AG04450 (cell line): ENCODE measurements at regions not wholly inside any gene's neighbourhood (a gene's known extent, or its start where the extent isn't known, plus 50 kb on each side); places are given as distances from the start of the nearest gene placed in this dataset.

Experiments
- CTCF ChIA-PET: fragments of 300-600, 350-600 bp; formaldehyde crosslinking; extraction: SDS; loops from one replicate; lab custom pipeline; 2022; ENCODE audit warnings: antibody characterized with exemption, inconsistent platforms; lab: Charles Lee
- POLR2A ChIA-PET: fragments of 350-600 bp; formaldehyde crosslinking; extraction: SDS; loops from one replicate; lab custom pipeline; 2021; ENCODE audit warnings: antibody characterized with exemption, inconsistent platforms; lab: Yijun Ruan, JAX
- DNase-seq: peaks from one replicate; pipeline ENCODE4 v3.0.0-alpha.2; 2011; ENCODE audit warnings: low read depth, low spot score
- H3K27ac ChIP-seq: one replicate; pipeline ENCODE4 v1.5.1; 2012; ENCODE audit warnings: low read depth, low read length, control low read depth
- H3K27me3 ChIP-seq: one replicate; pipeline ENCODE4 v1.6.0; 2012; ENCODE audit warnings: low read length; ENCODE audit not compliant: control insufficient read depth, insufficient read depth
- H3K4me3 ChIP-seq: 2 replicates; pipeline ENCODE4 v1.5.1; 2011; ENCODE audit warnings: mild to moderate bottlenecking, low read depth, low read length, control low read depth
- H3K9me3 ChIP-seq: 2 replicates; pipeline ENCODE4 v1.5.1; 2012; ENCODE audit warnings: low read length; ENCODE audit not compliant: control insufficient read depth, insufficient read depth
- CTCF ChIP-seq: IDR thresholded peaks from 2 replicates; pipeline ENCODE4 v1.5.1; 2011; ENCODE audit warnings: low read depth, low read length, control low read depth, inconsistent platforms

DNA sequence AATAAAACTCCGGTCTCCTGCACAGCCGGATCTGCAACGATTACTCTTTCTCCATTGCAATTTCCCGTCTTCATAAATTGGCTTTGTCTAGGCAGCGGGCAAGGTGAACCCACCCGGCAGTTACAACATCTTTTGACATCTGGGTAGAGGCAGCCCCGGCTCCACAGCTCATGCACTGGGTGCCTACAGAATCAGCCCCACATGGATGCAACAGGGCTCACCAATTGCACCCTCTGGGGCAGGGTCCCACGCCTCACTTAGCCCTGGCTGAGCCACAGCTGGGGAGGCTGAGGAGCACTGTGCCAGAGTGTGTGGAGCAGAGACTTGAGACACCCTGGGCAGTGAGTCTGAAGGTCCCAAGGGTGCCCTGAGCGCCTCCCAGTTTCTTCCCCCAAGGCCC lies 710.2 kb downstream of the TBC1D22A start:
- ChIA-PET POLR2A (no interaction called here), CTCF (no interaction called here)
- peaks cover 3% of the 10 kb centered on the region for H3K9me3 ChIP-seq
- no peak for TF ChIP-seq CTCF
- H3K27ac ChIP-seq = no peak overlapping the region
- no peaks in the 10 kb centered on the region for H3K27me3 ChIP-seq
- DNase-seq = no peak
- H3K4me3 ChIP-seq = no peak overlapping the region

DNA sequence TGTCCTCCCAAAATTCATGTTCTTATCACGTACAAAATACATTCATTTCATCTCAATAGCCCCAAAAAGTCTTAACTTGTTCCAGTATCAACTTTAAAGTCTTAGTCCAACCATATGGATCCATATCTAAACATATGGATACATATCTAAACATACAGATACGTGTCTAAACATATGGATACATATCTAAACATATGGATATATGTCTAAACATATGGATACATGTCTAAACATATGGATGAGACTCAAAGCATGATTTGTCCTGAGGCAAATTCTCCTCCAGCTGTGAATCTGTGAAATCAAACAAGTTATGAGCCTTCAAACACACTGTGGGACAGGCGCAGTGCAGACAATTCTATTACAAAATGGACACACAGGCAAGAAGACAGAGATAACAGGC lies 709.0 kb downstream of the TBC1D22A start:
- ChIA-PET POLR2A (no interaction called here), CTCF (no interaction called here)
- Histone ChIP-seq H3K27me3 (no peaks in the 10 kb centered on the region), H3K4me3 (no peak overlapping the region), H3K9me3 (peaks cover 3% of the 10 kb centered on the region), H3K27ac (no peak overlapping the region)
- TF ChIP-seq CTCF = no peak
- DNase-seq = no peak

DNA sequence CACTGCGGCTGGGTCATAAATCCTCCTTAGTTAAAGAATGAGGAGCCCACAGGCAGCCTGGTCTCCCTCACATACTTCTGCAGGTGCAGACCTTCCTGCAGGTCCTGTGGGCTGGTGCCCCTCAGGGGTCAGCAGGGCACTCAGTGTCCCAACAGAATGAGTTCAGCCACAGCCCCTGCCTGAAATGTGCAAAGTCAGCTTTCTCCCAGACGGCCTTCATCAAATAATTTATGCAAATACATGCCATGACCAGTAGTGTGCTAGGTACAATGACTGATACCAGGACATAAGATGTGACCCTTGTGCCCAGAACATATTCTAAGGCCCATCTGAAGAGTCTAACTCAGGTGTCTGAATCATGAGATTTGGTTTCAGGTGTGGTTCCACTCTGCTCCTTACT lies 703.4 kb downstream of the TBC1D22A start:
- no peak for TF ChIP-seq CTCF
- ChIA-PET POLR2A (no interaction called here), CTCF (no interaction called here)
- Histone ChIP-seq H3K4me3 (no peak overlapping the region), H3K27me3 (no peaks in the 10 kb centered on the region), H3K9me3 (peaks cover 11% of the 10 kb centered on the region), H3K27ac (no peak overlapping the region)
- DNase-seq = no peak

DNA sequence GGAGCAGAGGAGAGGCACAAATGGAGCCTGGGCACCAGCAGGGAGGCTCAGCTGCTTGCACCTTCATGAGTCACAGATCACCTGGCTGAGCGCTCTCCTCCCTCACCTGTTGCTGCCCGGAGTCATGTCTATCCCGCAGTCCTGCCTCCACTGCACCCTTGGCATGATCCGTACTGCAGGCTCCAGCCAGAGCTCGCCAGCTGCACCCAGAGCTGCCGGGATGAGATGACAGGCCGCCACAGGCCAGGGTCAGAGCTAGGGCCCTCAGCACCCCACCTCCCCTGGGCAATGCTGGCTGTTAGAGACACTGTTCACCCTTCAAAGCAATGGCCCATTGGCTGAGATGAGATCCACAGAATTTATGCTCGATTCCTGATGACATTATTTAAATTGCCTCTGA lies 702.8 kb downstream of the TBC1D22A start:
- POLR2A ChIA-PET = no interaction called here
- Histone ChIP-seq H3K4me3 (no peak overlapping the region), H3K27ac (no peak overlapping the region), H3K9me3 (peaks cover 11% of the 10 kb centered on the region), H3K27me3 (no peaks in the 10 kb centered on the region)
- TF ChIP-seq CTCF = no peak
- DNase-seq = no peak
- CTCF ChIA-PET = no interaction called here

DNA sequence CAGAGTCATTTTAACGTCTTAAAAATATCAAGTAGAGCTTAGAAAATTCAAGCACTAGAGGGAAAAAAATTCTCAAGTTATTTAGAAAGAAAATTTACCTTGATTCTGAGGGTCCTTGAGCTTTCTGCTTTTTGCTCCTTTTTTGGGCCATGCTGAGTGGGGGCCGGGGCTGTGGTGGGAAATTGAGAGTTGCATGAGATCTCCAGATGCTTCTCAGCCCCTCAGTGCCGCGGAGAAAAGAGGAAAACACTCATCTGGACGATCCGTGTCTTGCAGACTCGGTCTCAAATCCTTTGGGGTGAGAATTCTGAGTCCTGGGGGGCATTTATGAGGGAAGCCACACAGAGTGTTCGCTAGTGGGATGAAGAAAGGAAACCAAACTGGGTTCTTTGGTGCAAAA lies 700.8 kb downstream of the TBC1D22A start:
- no peak for TF ChIP-seq CTCF
- H3K27ac ChIP-seq = peak overlapping the region; percentile 11
- ChIA-PET CTCF (no interaction called here), POLR2A (no interaction called here)
- H3K9me3 ChIP-seq = peaks cover 15% of the 10 kb centered on the region
- H3K27me3 ChIP-seq = no peaks in the 10 kb centered on the region
- no peak for DNase-seq
- H3K4me3 ChIP-seq = no peak overlapping the region
